ENCODE measurements at regions not wholly inside any gene's neighbourhood (a gene's known extent, or its start where the extent isn't known, plus 50 kb on each side); places are given as distances from the start of the nearest gene placed in this dataset.
A peak's percentile ranks its signal among the peaks of the same experiment; 100 is the strongest.

- TF ChIP-seq, protein P1, sequence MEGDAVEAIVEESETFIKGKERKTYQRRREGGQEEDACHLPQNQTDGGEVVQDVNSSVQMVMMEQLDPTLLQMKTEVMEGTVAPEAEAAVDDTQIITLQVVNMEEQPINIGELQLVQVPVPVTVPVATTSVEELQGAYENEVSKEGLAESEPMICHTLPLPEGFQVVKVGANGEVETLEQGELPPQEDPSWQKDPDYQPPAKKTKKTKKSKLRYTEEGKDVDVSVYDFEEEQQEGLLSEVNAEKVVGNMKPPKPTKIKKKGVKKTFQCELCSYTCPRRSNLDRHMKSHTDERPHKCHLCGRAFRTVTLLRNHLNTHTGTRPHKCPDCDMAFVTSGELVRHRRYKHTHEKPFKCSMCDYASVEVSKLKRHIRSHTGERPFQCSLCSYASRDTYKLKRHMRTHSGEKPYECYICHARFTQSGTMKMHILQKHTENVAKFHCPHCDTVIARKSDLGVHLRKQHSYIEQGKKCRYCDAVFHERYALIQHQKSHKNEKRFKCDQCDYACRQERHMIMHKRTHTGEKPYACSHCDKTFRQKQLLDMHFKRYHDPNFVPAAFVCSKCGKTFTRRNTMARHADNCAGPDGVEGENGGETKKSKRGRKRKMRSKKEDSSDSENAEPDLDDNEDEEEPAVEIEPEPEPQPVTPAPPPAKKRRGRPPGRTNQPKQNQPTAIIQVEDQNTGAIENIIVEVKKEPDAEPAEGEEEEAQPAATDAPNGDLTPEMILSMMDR (IDR thresholded peaks at IDR 0.05; ENCODE audit: extremely low read depth, insufficient read depth, missing control alignments): peak; percentile 28
- no peak for DNase-seq (ENCODE audit: low spot score)
- in situ Hi-C loops (cut with MboI; ENCODE audit: low pct_unique_long_range_greater_than_20kb, low sequenced_read_pairs, unreplicated experiment): no loop called here
Observed at GRCh38 chr16:85396879-85397871, 215.9 kb upstream of the GSE1 start.

GRCh38 chr16:85398050-85398451, 215.1 kb upstream of the GSE1 start:
- TF ChIP-seq, protein P1 (IDR thresholded peaks at IDR 0.05; ENCODE audit: extremely low read depth, insufficient read depth, missing control alignments): no peak
- DNase-seq (ENCODE audit: low spot score): no peak
- in situ Hi-C loops (cut with MboI; ENCODE audit: low pct_unique_long_range_greater_than_20kb, low sequenced_read_pairs, unreplicated experiment): no loop called here

GRCh38 chr16:85398688-85399582, 214.2 kb upstream of the GSE1 start:
- DNase-seq (ENCODE audit: low spot score): no peak
- in situ Hi-C loops (cut with MboI; ENCODE audit: low pct_unique_long_range_greater_than_20kb, low sequenced_read_pairs, unreplicated experiment): no loop called here
- TF ChIP-seq, protein P1 (IDR thresholded peaks at IDR 0.05; ENCODE audit: extremely low read depth, insufficient read depth, missing control alignments): no peak

- in situ Hi-C loops (cut with MboI; ENCODE audit: low pct_unique_long_range_greater_than_20kb, low sequenced_read_pairs, unreplicated experiment): no loop called here
- TF ChIP-seq, protein P1 (IDR thresholded peaks at IDR 0.05; ENCODE audit: extremely low read depth, insufficient read depth, missing control alignments): no peak
- no peak for DNase-seq (ENCODE audit: low spot score)
Observed at GRCh38 chr16:85399583-85400284, 213.4 kb upstream of the GSE1 start.

DNA sequence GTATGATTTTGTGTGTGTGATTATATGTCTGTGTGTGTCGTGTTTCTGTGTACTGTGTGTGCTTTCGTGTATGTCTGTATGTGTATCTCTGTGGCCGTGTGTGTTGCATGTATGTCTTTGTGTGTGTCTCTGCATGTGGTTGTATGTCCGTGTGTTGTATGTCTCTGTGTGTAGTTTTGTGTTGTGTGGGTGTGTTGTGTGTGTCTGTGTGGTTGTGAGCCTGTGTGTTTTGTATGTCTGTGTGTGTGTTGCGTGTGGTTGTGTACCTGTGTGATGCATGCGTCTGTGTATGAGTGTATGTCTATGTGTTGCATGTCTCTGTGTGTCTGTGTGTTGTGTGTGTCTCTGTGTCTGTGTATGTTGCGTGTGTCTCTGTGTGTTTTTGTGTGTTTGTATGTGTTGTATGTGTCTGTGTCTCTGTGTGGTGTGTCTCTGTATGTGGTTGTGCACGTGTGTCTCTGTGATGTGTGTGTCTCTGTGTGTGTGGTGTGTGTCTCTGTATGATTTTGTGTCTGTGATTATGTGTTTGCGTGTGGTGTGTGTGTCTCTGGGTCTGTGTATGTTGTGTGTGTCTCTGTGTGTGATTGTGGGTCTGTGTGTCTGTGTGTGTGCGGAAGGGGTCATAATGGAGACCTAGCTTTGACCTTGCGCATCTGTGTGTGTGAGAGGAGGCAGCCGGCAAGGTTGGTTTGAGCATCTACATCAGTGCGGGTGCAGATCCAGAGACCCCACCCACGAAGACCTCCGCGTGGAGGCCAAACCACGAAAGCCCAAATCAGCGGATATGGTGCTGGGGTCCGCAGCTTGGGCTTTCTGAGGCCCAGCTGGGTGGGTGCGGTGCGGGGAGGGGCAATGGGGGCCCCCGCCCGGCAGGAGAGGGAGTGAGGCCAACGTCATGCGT, 212.6 kb upstream of the GSE1 start:
- TF ChIP-seq, protein P1 (IDR thresholded peaks at IDR 0.05; ENCODE audit: extremely low read depth, insufficient read depth, missing control alignments): no peak
- in situ Hi-C loops (cut with MboI; ENCODE audit: low pct_unique_long_range_greater_than_20kb, low sequenced_read_pairs, unreplicated experiment): no loop called here
- DNase-seq (ENCODE audit: low spot score): no peak
